Peyer's patch (tissue), 4 donors: ENCODE measurements at regions not wholly inside any gene's neighbourhood (a gene's known extent, or its start where the extent isn't known, plus 50 kb on each side); places are given as distances from the start of the nearest gene placed in this dataset.

Experiments
- POLR2A ChIP-seq, 2 donors: fragments of 450-650 bp; IDR thresholded peaks; one replicate each; pipeline ENCODE4 v1.5.1; 2017; ENCODE audit warnings: antibody characterized with exemption in 2 of 2, mild to moderate bottlenecking in 2 of 2, moderate library complexity in 2 of 2
- TF ChIP-seq, protein P1 (sequence below), 6 experiments: fragments of 450-650 bp in 4 of 6; fragments of 200-600 bp in 2 of 6; sonication (generic) in 1 of 6; IDR thresholded peaks; one replicate each; pipeline ENCODE4 v1.5.1; 2017 to 2019; ENCODE audit warnings: antibody characterized with exemption in 6 of 6, mild to moderate bottlenecking in 3 of 6, moderate library complexity in 1 of 6

DNA sequence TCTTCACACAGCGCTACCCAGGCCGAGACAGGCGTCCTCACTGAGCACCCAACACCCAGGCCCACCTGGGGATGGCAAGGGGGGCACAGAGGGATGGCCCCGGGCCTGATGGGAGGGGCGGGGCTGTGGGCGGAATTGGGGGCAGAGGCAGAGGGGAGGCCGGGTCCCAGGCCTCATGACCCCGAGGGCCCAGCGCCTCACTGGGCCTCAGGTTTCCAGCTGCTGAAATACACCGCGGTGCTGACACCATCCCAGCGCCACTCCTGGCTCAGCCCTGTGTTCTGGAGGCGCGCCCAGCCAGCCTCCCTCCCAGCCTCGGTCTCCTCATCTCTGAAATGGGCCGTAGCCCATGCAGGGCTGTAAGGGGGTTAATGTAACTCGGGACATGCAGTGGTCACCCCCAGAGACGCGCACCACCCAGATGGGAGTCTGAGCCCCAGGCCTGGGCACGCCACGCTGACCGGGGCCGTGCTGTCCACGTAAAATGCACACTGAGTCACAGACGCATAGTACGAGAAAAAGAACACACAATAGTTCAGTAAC, 82.3 kb downstream of the UNCX start:
- TF ChIP-seq, protein P1, sequence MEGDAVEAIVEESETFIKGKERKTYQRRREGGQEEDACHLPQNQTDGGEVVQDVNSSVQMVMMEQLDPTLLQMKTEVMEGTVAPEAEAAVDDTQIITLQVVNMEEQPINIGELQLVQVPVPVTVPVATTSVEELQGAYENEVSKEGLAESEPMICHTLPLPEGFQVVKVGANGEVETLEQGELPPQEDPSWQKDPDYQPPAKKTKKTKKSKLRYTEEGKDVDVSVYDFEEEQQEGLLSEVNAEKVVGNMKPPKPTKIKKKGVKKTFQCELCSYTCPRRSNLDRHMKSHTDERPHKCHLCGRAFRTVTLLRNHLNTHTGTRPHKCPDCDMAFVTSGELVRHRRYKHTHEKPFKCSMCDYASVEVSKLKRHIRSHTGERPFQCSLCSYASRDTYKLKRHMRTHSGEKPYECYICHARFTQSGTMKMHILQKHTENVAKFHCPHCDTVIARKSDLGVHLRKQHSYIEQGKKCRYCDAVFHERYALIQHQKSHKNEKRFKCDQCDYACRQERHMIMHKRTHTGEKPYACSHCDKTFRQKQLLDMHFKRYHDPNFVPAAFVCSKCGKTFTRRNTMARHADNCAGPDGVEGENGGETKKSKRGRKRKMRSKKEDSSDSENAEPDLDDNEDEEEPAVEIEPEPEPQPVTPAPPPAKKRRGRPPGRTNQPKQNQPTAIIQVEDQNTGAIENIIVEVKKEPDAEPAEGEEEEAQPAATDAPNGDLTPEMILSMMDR (IDR thresholded peaks at IDR 0.05): no peak
- no peak for TF ChIP-seq POLR2A (IDR thresholded peaks at IDR 0.05)
